T follicular helper cell (primary cell): ENCODE measurements at regions not wholly inside any gene's neighbourhood (a gene's known extent, or its start where the extent isn't known, plus 50 kb on each side); places are given as distances from the start of the nearest gene placed in this dataset.
"Not testable (repeated sequence)": the region's sequence is repeated elsewhere in the genome, so short reads cannot be mapped to it uniquely, and the experiment has no call there.

Experiments
- DNase-seq: peaks from one replicate; pipeline ENCODE4 v3.0.0-alpha.2; 2020; ENCODE audit warnings: low read depth

DNA sequence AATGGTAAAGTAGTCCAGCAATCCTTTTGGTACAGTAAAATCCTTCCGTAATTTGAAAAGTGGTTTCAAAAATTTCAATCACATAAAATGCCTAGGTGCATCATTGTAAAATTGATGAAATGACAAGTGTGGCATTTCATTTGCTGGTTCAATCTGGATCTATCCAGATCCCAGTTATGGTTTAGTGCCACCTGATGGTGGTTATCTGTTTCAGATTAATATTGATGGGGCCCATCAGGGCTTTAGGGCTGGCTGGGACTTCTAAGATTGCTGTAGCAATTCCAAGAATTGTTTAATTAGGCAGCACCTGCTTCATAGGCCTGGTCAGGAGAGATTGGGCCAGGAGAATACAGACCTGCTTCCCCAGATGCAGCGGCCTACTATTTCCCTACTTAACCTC lies 55.5 kb upstream of the PIK3C3 start:
- no peak for DNase-seq

DNA sequence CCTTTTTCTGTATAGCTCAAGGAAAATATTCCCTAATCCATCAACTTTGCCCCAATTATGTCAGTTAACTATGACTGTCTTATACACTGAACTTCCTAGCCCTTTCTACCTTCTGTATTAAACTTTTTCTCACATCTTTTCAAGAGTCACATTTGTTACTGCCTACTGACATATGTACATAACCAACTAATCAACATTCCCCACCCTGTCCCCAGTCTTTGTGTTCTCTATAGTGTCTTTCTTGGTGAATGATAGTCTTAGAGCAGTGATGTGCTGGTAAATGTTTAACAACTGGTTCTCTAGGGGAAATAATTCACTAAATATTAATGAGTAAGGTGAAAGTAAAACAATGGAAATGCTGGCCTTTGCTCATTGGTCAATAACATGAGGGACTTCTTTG lies 61.6 kb upstream of the PIK3C3 start:
- no peak for DNase-seq

DNA sequence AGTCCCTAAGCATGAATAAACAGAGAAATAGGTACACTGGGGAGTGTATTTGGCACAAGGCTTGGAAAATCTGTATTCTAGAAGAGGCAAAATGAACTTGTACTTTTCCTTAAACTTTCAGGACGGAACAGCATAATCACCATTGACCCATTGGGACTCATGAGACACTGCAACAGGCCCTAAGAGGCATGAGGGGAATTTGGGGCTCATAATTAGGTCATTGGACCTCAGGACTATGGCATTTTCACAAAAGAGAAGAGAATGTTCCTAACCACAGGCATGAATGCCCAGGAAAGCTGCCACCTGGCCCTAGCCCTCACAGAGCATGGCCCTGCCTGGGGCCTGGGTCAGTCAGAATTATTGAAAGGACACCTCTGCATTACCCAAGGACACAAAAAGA lies 67.9 kb upstream of the PIK3C3 start:
- DNase-seq, result no peak

DNA sequence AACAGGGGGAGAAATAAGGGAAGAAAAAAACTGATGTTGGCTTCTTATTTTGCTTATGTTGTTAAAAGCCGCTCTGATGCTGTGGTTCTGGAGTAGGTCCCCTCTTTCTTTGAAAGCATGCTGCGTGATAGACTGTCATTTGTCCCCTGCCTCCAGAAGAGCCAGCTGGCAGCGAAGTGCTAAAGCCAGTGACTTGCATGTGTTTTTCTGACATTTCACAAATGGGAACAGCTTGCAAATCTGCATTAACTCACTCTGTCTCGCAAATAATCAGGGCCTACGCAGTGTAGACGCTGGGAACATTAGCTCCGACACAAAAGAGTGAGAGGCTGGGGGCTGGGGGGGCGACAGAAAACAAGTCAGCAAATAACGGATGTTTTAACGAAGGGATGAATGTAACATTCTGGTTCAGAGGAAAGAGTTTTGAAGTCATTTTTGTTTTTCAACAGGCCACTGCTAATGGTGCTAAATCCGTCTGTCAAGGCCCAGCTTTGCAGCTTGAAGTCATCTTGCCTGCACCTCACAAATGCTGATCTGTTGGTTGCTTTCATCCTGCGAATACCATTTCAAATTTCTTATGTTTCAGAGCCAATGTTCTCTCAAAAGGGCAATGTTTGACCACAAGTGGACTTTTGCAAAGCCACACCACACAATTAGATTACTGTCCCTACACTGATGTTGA lies 68.8 kb upstream of the PIK3C3 start:
- no peak for DNase-seq

DNA sequence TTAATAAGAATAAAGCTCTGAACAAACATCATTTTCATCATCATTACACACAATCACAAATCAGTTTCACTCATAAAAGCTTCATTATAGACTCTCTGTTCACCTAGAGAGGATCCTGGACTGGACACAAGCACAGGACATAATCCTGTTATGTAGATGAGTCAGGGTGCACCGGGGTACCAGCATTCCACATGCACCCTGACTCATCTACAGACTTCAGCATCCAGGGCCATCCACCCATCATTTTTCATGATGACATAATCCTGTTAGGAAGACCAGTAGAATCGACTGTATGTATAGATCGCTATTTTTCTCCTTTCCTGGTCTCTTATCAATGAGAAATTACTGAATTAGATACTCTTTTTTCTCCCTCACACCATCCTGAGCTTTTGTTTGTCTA lies 73.7 kb upstream of the PIK3C3 start:
- DNase-seq, result no peak

DNA sequence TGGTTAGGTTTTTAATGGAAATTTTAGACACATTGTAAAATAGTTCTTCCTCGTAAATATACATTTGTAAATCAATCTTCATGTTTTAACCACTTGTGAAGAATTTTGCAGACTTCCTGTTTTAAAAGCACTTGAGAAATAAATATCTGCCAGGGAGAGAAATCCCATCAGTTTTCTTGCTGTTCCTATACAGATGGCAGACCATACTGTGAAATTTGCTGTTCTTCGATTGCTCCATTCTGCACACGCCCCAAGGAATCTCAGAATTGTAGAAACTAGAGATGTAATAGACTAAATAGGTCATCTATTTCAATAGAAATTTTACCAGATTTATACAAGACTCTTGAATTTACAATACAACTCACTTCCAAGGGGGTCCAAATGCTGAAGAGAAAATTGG lies 75.8 kb upstream of the PIK3C3 start:
- no peak for DNase-seq

DNA sequence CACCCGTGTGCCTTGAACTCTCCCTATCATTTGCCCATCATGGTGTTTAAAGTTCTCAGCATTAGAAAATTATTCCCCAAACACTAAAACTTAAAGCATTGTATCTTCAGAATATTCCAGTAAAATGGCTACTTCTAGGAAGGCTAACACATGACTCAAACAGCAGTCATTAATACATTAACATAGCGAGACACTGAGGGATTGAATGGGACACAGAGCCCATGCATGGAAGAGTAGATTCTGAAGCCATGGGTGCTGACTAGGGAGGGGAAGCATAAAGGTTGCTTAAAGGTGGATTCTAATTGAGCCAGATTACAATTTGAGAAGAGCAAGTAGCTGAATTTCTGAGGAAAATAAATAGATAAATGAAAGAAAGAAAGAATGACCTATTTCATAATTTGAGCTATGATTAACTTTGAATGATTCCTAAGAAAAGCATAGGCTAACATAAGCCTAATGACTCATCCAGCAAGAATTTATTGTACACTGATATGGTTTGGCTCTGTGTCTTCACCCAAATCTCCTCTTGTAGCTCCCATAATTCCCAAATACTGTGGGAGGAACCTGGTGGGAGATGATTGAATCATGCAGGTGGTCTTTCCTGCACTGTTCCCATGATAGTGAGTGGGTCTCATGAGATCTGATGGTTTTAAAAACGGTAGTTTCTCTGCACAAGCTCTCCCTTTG lies 79.8 kb upstream of the PIK3C3 start:
- no peak for DNase-seq

DNA sequence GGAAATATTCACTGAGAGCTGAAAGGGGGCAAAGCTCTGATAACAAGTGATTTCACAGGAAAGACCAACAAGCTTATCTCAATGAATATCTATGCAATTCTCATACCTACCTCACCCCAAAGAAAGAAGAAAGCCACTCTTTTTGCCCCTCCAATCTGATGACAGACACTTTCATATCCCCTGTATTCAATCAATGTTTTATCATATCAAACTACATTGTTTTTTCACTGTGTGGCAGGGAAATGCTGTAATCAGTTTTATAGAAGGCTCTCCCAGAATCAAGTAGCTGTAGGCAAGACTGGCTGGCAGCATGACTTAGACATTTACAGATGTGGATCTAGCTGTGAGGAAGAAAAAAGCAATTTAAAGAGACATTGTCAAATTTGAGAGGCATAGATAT lies 81.3 kb upstream of the PIK3C3 start:
- DNase-seq, result no peak

DNA sequence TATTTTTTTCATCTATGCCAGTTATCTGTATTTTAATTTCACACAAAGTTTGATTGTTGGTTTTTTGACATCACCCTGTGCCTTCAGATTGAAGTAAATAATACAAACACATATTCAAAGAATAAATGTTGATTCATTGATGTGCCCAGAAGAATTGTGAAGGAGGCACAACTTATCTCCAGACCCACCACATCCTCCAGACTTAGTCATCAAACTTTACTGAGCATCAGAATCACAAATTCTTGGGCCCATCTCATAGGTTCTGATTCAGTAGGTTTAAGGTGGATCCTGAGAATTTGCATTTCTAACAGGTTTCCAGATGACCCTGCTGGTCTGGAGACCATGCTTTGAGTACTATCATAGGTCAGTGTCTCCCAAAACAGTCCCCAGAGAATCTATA lies 82.8 kb upstream of the PIK3C3 start:
- no peak for DNase-seq

DNA sequence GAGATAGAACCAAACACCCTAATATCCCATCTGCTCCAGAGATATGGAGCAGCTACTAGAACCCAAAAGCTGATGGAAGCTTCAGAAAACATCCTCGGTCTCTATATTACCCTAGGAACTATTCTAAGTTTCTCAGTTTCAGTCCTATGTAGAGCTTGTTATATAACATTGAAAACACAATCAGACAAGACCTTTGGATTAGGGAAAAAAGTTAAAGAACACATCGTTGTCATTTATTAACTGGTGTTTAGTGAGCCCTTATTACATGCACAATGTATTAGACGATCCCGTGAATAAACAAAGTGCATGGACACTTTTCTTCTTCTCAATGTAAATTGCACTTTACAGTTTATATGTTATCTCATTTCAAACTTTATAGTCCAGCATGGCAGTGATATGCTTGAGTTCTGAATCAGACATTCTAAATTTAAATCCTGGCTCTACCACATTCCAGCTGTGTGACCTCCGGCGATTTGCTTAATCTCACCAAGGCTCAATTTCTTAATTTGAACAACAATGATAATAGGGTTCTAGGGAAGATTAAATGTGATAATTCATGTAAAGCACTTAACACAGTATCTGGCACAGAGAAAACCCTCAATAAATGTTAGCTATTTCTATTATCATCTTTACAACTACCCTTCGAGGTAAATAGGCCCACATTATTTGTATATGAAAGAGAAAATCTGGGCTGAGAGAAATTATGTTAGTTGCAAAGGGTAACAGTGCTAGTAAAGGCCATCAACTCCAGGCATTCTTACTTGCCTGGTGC lies 83.6 kb upstream of the PIK3C3 start:
- DNase-seq, result no peak

DNA sequence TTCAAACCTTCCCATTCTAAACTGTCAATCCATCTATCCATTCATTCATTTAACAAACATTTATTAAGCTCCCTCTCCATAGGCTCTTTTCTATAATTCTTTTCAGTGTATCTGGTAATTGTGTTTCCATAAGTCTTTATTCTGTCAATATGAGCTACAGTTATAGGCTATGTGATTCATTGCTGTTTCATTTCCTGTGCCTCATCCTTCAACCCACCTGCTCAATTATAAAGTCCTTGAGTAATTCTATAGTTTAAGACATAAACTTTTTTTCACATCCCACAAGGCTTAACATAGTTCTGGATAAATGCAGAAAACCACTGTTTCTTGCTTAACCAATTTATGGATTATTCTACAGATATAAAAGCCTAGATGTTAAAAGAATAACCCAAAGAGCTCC lies 84.2 kb upstream of the PIK3C3 start:
- no peak for DNase-seq

DNA sequence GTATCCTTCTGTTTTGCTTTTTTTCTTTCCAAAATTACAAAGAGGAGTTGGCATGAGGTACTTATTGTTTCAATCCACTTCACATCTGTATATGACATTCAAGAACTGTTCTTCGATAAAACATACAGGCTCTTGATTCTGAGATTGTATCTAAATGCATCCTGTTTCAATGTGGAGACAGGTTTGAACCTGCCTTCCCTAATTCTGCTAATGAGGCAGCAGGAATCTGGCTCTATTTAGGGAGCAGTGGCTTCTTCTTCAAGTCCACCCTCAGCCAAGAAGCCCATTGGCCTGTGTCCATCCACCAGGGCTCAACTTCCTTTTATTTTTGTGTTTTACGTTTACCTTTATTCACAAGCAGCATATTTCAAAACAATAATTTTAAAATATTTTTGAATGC lies 84.8 kb upstream of the PIK3C3 start:
- no peak for DNase-seq

DNA sequence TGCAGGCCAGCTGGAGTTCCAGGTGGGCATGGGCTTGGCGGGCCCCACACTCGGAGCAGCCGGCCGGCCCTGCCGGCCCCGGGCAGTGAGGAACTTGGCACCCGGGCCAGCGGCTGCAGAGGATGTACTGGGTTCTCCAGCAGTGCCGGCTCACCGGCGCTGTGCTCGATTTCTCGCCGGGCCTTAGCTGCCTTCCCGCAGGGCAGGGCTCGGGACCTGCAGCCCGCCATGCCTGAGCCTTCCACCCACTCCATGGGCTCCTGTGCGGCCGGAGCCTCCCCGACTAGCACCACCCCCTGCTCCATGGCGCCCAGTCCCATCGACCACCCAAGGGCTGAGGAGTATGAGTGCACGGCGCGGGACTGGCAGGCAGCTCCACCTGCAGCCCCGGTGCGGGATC lies 89.2 kb upstream of the PIK3C3 start:
- DNase-seq, result not testable (repeated sequence)

DNA sequence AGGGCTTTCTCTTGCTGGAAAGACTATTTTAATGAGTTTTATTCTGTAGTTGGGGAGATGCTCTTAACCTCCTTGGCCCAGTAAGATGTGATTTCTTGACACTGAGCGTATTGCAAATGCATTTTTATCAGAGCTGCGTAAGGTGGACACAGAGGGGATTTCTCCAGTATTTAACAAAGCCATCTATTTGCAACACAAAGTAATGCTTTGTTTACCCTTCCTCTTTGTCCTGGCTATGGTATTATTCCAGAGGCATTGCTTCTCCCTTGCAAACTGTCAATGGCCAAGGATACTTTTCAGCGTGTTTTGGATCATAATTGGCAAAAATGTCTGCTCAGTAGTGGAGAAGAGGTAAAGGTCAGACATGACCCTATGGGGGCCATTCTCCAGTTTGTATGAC lies 90.8 kb upstream of the PIK3C3 start:
- no peak for DNase-seq

DNA sequence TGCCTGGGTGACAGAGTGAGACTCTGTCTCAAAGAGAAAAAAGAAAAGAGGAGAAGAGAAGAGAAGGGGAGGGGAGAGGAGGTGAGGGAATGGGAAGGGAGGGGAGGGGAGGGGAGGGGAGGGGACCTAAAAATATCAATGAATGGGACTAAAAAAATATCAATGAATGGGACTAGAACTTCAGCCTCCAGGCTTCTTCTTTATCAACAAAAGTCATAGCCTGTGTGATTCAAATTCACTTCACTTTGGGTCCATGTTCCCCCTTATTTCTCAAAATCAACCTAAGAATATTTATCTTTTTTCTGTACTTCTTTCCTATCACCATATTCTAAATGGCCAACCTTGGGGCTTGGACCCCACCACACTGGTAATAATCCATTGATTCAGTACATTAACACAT lies 92.1 kb upstream of the PIK3C3 start:
- DNase-seq, result no peak

DNA sequence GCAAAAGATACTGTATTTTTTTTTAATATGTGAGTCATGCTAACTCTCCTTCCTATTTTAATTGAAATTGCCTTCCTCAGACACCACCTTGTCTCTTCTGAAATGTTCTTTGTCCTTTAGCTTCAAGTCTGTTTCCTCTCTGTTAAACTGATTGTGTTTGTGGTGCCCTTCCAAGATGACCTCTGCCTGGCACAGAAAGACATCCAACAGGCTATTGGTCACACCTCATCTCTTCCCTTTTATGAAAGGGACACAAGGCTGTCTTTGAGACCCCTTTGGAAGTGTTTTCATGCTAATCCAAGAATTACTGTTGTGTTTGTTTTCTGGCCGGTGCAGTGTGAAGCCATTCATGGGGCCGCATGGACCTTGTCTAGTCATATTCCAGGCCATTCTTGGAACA lies 94.0 kb upstream of the PIK3C3 start:
- no peak for DNase-seq

DNA sequence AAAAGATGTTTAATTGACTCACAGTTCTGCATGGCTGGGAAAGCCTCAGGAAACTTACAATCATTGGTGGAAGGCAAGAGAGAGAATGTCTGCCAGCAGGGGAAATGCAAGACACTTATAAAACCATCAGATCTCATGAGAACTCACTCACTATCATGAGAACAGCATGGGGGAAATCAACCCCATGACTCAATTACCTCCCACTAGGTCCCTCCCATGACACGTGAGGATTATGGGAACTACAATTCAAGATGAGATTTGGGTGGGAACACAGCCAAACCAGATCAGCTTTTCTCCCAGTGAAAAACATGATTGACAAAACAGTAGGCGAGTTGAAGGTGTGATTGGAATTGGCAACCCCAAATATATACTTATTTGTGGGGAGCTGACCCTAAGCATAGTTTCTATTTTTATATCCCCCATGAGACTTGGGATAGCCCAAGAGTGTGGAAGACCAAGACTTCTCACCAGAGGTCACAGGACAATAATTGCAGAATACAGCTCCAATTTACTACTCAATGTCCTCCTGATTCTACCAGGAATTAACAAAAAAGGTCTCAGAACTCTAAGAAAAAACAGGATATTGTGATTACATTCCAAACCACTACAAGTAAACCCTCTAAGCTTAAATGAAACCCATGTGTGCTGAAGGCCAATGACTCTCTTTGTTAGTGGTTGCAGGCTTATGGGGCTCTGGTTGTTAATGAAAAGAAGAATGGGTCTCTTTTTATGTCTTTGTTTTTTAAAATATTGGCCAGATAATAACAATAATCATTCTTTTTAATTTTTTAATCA lies 96.1 kb upstream of the PIK3C3 start:
- no peak for DNase-seq

DNA sequence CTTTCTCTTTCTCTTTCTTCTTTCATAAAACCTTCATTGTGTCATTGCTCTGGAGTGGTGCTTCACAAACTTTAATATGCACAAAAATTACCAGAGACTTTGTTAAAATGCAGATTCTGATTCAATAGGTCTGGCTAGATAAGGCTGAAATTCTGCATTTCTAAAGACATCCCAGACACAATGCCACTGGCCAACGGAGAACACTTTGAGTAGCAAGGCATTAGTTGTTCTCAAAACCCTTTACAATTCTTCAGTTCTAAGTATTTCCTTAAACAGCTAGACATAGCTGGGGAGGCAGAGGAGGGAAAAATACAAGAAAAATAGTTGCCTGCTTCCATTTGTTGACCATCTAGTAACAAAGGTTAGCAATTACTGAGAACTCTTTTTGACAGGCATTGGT lies 101.8 kb upstream of the PIK3C3 start:
- DNase-seq, result no peak

DNA sequence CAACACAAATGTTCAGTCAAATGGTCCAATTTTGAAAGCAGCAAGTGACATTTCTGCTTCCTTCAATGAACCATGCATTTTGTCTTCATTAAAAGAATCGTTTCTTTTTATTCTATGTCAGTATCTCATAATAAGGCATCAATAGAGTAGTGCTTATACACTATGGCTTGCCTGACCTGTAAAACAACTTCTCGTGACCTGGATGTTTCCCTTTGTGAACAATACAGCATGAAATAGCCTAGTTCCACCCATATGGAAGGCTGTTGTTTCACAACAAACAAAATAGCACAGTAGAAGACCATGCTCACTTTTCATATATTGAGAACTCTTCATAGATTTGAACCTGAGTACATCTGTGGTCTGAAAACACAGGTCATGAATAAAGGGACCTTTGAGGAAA lies 104.3 kb upstream of the PIK3C3 start:
- no peak for DNase-seq

DNA sequence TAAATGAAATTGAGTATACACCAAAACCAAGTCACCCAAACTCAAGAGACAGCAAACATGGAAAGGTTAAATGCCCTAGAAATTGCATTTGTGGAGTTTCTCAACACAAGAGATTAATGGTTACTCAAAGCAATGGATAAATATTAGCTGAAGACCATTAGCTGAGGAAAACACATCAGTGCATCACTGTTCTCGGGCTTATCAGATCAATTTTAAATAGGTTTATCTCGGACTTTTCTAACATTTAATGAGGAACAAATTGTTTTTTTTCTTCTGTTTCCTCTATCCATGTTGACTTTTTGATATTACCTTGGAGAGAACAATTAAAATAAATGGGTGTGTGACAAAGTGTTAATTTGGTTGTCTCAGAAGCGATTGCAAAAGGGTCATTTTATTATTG lies 105.4 kb upstream of the PIK3C3 start:
- DNase-seq, result no peak

DNA sequence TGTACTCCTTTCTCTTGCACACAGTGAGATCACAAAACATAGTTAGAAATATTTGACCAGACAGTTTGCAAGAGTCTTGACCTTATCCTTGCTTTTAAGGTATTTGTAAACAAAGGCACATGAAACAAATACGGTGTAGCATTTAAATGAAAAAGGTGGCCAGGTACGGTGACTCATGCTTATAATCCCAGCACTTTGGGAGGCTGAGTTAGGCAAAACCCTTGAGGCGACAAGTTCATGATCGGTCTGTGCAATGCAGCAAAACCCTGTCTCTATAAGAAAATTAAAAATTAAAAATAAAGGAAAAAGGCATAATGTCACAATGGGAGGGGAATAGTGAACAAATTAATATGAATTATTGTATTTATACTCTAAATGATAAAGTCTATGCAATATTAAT lies 109.5 kb upstream of the PIK3C3 start:
- no peak for DNase-seq

DNA sequence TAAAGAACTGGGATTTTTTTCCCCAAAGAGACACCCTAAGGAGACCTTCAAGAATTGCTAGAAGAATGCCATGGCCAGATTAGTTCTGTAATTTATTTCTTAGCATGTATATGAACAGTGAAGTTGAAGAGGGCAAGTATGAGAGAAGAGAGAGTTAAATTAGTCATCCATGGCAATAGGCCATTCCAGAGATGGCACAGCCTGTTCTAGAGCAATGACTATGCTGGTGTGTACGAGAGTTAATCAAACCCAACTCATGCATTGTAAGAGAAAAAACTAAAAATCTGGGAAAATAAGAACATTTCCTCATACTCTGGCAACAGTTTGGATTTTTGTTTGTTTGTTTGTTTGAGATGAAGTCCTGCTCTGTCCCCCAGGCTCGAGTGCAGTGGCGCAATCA lies 112.1 kb upstream of the PIK3C3 start:
- DNase-seq, result no peak
